LHCN-M2 (cell line): ENCODE measurements at regions not wholly inside any gene's neighbourhood (a gene's known extent, or its start where the extent isn't known, plus 50 kb on each side); places are given as distances from the start of the nearest gene placed in this dataset.

ENCODE experiments used
- DNase-seq: peaks from one replicate; pipeline ENCODE4 v3.0.0-alpha.2; 2012; ENCODE audit warnings: low read depth

GRCh38 chr11:128330203-128330602 lies 257.2 kb downstream of the ETS1 start:
- DNase-seq: no peak

GRCh38 chr11:128328955-128329551 lies 258.3 kb downstream of the ETS1 start:
- DNase-seq: no peak

GRCh38 chr11:128327274-128327673 lies 260.1 kb downstream of the ETS1 start:
- DNase-seq: no peak

- no peak for DNase-seq
Measured at GRCh38 chr11:128326791-128327190, 260.6 kb downstream of the ETS1 start.

GRCh38 chr11:128324531-128325141 lies 262.7 kb downstream of the ETS1 start:
- DNase-seq: no peak

- DNase-seq: no peak
Measured at GRCh38 chr11:128324051-128324481, 263.3 kb downstream of the ETS1 start.

GRCh38 chr11:128323381-128323780 lies 264.0 kb downstream of the ETS1 start:
- no peak for DNase-seq

- no peak for DNase-seq
Measured at GRCh38 chr11:128318856-128319474, 268.4 kb downstream of the ETS1 start.

GRCh38 chr11:128316541-128317227 lies 270.7 kb downstream of the ETS1 start:
- no peak for DNase-seq

- DNase-seq: no peak
Measured at GRCh38 chr11:128315933-128316332, 271.4 kb downstream of the ETS1 start.

- DNase-seq: no peak
Measured at GRCh38 chr11:128313931-128314330, 273.4 kb downstream of the ETS1 start.

- DNase-seq: no peak
Measured at GRCh38 chr11:128311742-128312719, 275.3 kb downstream of the ETS1 start.

GRCh38 chr11:128310676-128311445 lies 276.5 kb downstream of the ETS1 start:
- no peak for DNase-seq

GRCh38 chr11:128310005-128310404 lies 277.4 kb downstream of the ETS1 start:
- no peak for DNase-seq

- DNase-seq: no peak
Measured at GRCh38 chr11:128308794-128309193, 278.6 kb downstream of the ETS1 start.

- DNase-seq: no peak
Measured at GRCh38 chr11:128305588-128305987, 281.8 kb downstream of the ETS1 start.

- no peak for DNase-seq
Measured at GRCh38 chr11:128304666-128305485, 282.5 kb downstream of the ETS1 start.

GRCh38 chr11:128304116-128304515 lies 283.2 kb downstream of the ETS1 start:
- DNase-seq: no peak

GRCh38 chr11:128303383-128303782 lies 284.0 kb downstream of the ETS1 start:
- no peak for DNase-seq
